ENCODE measurements at regions not wholly inside any gene's neighbourhood (a gene's known extent, or its start where the extent isn't known, plus 50 kb on each side); places are given as distances from the start of the nearest gene placed in this dataset.

GRCh38 chr12:118571730-118572129 lies 195.4 kb downstream of the SUDS3 start:
- DNase-seq (no peak), ATAC-seq (no peak)
- H3K36me3 ChIP-seq (replicated peaks in 1 of 2; ENCODE audit: insufficient read depth in 1 of 2, low read depth in 2 of 2): no peaks in the 10 kb centered on the region
- WGBS, 2 donors: 80 to 84% methylated on average over 5 of the region's 5 CpGs
- peaks cover 0 to 11% (median 0%) of the 10 kb centered on the region in 3 donors for H3K9me3 ChIP-seq
- TF ChIP-seq, protein P1, sequence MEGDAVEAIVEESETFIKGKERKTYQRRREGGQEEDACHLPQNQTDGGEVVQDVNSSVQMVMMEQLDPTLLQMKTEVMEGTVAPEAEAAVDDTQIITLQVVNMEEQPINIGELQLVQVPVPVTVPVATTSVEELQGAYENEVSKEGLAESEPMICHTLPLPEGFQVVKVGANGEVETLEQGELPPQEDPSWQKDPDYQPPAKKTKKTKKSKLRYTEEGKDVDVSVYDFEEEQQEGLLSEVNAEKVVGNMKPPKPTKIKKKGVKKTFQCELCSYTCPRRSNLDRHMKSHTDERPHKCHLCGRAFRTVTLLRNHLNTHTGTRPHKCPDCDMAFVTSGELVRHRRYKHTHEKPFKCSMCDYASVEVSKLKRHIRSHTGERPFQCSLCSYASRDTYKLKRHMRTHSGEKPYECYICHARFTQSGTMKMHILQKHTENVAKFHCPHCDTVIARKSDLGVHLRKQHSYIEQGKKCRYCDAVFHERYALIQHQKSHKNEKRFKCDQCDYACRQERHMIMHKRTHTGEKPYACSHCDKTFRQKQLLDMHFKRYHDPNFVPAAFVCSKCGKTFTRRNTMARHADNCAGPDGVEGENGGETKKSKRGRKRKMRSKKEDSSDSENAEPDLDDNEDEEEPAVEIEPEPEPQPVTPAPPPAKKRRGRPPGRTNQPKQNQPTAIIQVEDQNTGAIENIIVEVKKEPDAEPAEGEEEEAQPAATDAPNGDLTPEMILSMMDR (IDR thresholded peaks at IDR 0.05): no peak
- no peak for TF ChIP-seq POLR2A (IDR thresholded peaks at IDR 0.05)
- H3K4me3 ChIP-seq: no peak overlapping the region
- intact Hi-C loops (cut with DNase I): no loop called here
- H3K27ac ChIP-seq: no peak overlapping the region
- no peaks in the 10 kb centered on the region for H3K27me3 ChIP-seq
- H3K4me1 ChIP-seq: no peaks in the 10 kb centered on the region

DNA sequence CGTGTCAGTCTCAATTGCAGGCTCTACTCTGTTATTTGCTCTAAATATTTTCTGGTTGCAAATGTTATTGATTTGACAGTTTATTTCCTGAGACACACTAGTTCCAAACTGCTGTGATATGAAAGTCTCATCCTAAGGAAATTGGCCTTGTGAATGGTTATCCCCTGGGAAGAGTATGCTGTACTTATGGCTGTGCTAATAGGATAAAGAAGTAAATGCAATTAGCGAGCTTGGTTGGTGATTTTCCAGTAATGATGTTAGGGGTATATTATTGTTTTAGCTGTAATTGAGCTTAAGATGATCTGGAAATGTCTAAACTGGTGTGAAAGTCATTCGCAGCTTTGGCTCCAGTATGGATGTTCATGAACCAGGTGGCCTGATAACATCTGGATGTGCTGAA lies 197.9 kb downstream of the SUDS3 start:
- 64 to 73% methylated on average over 3 of the region's 3 CpGs for WGBS, 2 donors
- no peak for ATAC-seq
- Histone ChIP-seq H3K4me1 (no peaks in the 10 kb centered on the region), H3K36me3 (replicated peaks in 1 of 2; ENCODE audit: insufficient read depth in 1 of 2, low read depth in 2 of 2) (no peaks in the 10 kb centered on the region), H3K27ac (no peak overlapping the region), H3K4me3 (no peak overlapping the region), H3K9me3 (peaks cover 0 to 11% (median 0%) of the 10 kb centered on the region in 3 donors), H3K27me3 (no peaks in the 10 kb centered on the region)
- intact Hi-C loops (cut with DNase I): no loop called here
- TF ChIP-seq, protein P1 (IDR thresholded peaks at IDR 0.05): no peak
- no peak for TF ChIP-seq POLR2A (IDR thresholded peaks at IDR 0.05)
- no peak for DNase-seq

GRCh38 chr12:118575730-118576129 lies 199.4 kb downstream of the SUDS3 start:
- intact Hi-C loops (cut with DNase I): no loop called here
- 63 to 80% methylated on average over 2 of the region's 2 CpGs for WGBS, 2 donors
- H3K4me1 ChIP-seq: no peaks in the 10 kb centered on the region
- DNase-seq: no peak
- no peaks in the 10 kb centered on the region for H3K36me3 ChIP-seq (replicated peaks in 1 of 2; ENCODE audit: insufficient read depth in 1 of 2, low read depth in 2 of 2)
- H3K9me3 ChIP-seq: peaks cover 0 to 11% (median 0%) of the 10 kb centered on the region in 3 donors
- no peak overlapping the region for H3K27ac ChIP-seq
- H3K4me3 ChIP-seq: no peak overlapping the region
- no peak for TF ChIP-seq POLR2A (IDR thresholded peaks at IDR 0.05)
- no peak for ATAC-seq
- no peaks in the 10 kb centered on the region for H3K27me3 ChIP-seq

DNA sequence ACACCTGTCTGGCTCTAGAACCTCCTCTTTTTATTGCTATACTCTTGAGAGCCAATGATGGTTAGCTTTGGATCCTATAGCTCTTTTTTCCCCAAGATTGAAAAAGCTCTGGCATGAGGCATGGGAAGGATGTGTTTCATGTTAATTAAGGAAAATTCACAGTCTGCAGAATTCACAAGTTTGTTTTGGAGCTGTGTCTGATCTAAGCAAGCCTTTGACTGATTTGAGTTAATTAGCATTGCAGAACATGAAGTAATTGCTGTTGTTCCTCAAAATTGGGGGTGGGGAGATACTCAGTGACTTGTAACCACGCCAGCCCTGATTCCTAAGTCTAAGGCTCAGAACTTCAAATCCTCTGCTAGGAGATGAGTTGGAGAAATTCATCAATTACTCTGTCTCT lies 205.0 kb downstream of the SUDS3 start:
- Histone ChIP-seq H3K4me1 (no peaks in the 10 kb centered on the region), H3K9me3 (peaks cover 0 to 3% (median 0%) of the 10 kb centered on the region in 3 donors), H3K36me3 (replicated peaks in 1 of 2; ENCODE audit: insufficient read depth in 1 of 2, low read depth in 2 of 2) (no peaks in the 10 kb centered on the region), H3K27ac (no peak overlapping the region), H3K27me3 (no peaks in the 10 kb centered on the region), H3K4me3 (no peak overlapping the region)
- TF ChIP-seq POLR2A (IDR thresholded peaks at IDR 0.05): no peak
- TF ChIP-seq, protein P1 (IDR thresholded peaks at IDR 0.05): no peak
- intact Hi-C loops (cut with DNase I): no loop called here
- ATAC-seq: no peak
- DNase-seq: no peak
- 45 to 56% methylated on average over 1 of the region's 1 CpG for WGBS, 2 donors

DNA sequence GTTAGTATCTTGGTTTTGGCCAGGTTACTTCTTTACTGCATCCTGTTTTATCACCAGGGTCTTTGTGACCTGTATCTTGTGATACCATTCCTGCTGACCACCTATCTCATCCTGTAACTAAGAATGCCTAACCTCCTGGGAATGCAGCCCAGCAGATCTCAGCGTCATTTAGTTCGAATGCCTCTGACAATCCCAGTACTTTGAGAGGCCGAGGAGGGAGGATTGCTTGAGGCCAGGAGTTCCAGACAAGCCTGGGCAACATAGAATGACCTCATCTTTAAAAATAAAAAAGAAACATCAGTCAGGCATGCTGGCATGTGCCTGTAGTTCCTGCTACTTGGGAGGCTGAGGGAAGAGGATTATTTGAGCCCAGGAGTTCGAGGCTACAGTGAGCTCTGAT lies 206.5 kb downstream of the SUDS3 start:
- ATAC-seq: no peak
- Histone ChIP-seq H3K36me3 (replicated peaks in 1 of 2; ENCODE audit: insufficient read depth in 1 of 2, low read depth in 2 of 2) (no peaks in the 10 kb centered on the region), H3K27ac (no peak overlapping the region), H3K27me3 (no peaks in the 10 kb centered on the region), H3K4me1 (no peaks in the 10 kb centered on the region), H3K4me3 (no peak overlapping the region), H3K9me3 (peaks cover 0 to 9% (median 0%) of the 10 kb centered on the region in 3 donors)
- WGBS, 2 donors: 68 to 85% methylated on average over 4 of the region's 4 CpGs
- no peak for DNase-seq
- TF ChIP-seq, protein P1 (IDR thresholded peaks at IDR 0.05): no peak
- TF ChIP-seq POLR2A (IDR thresholded peaks at IDR 0.05): no peak
- intact Hi-C loops (cut with DNase I): no loop called here
